Ureter (tissue), 1 donor: ENCODE measurements at regions not wholly inside any gene's neighbourhood (a gene's known extent, or its start where the extent isn't known, plus 50 kb on each side); places are given as distances from the start of the nearest gene placed in this dataset.

Experiments
- DNase-seq: peaks from one replicate; pipeline ENCODE4 v3.0.0-alpha.2; 2020; ENCODE audit warnings: low spot score
- donor health status: DM: yes; HTN: yes; CAD: no.

GRCh38 chr2:235170016-235170415, 218.2 kb downstream of the SH3BP4 start:
- DNase-seq, result no peak

- DNase-seq, result no peak
These were observed 219.0 kb downstream of the SH3BP4 start for GRCh38 chr2:235170536-235171521.

GRCh38 chr2:235171550-235172031, 219.8 kb downstream of the SH3BP4 start:
- DNase-seq, result no peak

- DNase-seq, result no peak
These were observed 228.8 kb downstream of the SH3BP4 start for GRCh38 chr2:235180642-235181041.

- DNase-seq, result no peak
These were observed 232.0 kb downstream of the SH3BP4 start for GRCh38 chr2:235183786-235184185.

GRCh38 chr2:235187806-235188205, 236.0 kb downstream of the SH3BP4 start:
- no peak for DNase-seq

- DNase-seq, result no peak
These were observed 239.7 kb downstream of the SH3BP4 start for GRCh38 chr2:235191486-235191885.

- no peak for DNase-seq
These were observed 240.2 kb downstream of the SH3BP4 start for GRCh38 chr2:235191978-235192377.

- DNase-seq, result no peak
These were observed 242.5 kb downstream of the SH3BP4 start for GRCh38 chr2:235194351-235194750.

GRCh38 chr2:235194836-235195235, 243.0 kb downstream of the SH3BP4 start:
- DNase-seq, result no peak

GRCh38 chr2:235195921-235196320, 244.1 kb downstream of the SH3BP4 start:
- DNase-seq, result no peak

- DNase-seq, result no peak
These were observed 247.3 kb downstream of the SH3BP4 start for GRCh38 chr2:235199128-235199527.

GRCh38 chr2:235200216-235200615, 248.4 kb downstream of the SH3BP4 start:
- no peak for DNase-seq

GRCh38 chr2:235201756-235202155, 249.9 kb downstream of the SH3BP4 start:
- no peak for DNase-seq

GRCh38 chr2:235204948-235205347, 253.1 kb downstream of the SH3BP4 start:
- DNase-seq, result no peak

- DNase-seq, result no peak
These were observed 254.6 kb downstream of the SH3BP4 start for GRCh38 chr2:235206399-235206798.

GRCh38 chr2:235206980-235207579, 255.3 kb downstream of the SH3BP4 start:
- no peak for DNase-seq

- DNase-seq, result no peak
These were observed 259.2 kb downstream of the SH3BP4 start for GRCh38 chr2:235211056-235211455.

GRCh38 chr2:235212501-235213158, 260.8 kb downstream of the SH3BP4 start:
- no peak for DNase-seq

GRCh38 chr2:235215248-235215647, 263.4 kb downstream of the SH3BP4 start:
- DNase-seq, result peak; percentile 6

GRCh38 chr2:235216901-235217300, 265.1 kb downstream of the SH3BP4 start:
- DNase-seq, result peak; percentile 23

- DNase-seq, result no peak
These were observed 266.0 kb downstream of the SH3BP4 start for GRCh38 chr2:235217846-235218245.
